ENCODE measurements at regions not wholly inside any gene's neighbourhood (a gene's known extent, or its start where the extent isn't known, plus 50 kb on each side); places are given as distances from the start of the nearest gene placed in this dataset.

GRCh38 chr13:105957769-105958438 is 577.6 kb downstream of the EFNB2 start:
- H3K9me3 Mint-ChIP-seq, result peaks cover 10% of the 10 kb centered on the region
- no peak overlapping the region for H3K27ac Mint-ChIP-seq
- H3K36me3 Mint-ChIP-seq, result no peaks in the 10 kb centered on the region
- H3K4me1 Mint-ChIP-seq (ENCODE audit: low read depth in 2 of 2), result no peaks in the 10 kb centered on the region
- H3K27me3 Mint-ChIP-seq, result no peaks in the 10 kb centered on the region
- DNase-seq (ENCODE audit: low spot score), result no peak
- no peak for ATAC-seq
- no peak overlapping the region for H3K4me3 Mint-ChIP-seq

- H3K27me3 Mint-ChIP-seq, result no peaks in the 10 kb centered on the region
- no peak overlapping the region for H3K4me3 Mint-ChIP-seq
- DNase-seq (ENCODE audit: low spot score) (no peak), ATAC-seq (no peak)
- peaks cover 10% of the 10 kb centered on the region for H3K9me3 Mint-ChIP-seq
- H3K4me1 Mint-ChIP-seq (ENCODE audit: low read depth in 2 of 2), result no peaks in the 10 kb centered on the region
- H3K27ac Mint-ChIP-seq, result no peak overlapping the region
- H3K36me3 Mint-ChIP-seq, result no peaks in the 10 kb centered on the region
Measured at GRCh38 chr13:105956921-105957320, 578.5 kb downstream of the EFNB2 start.

GRCh38 chr13:105952973-105953290 is 582.5 kb downstream of the EFNB2 start:
- Mint-ChIP-seq H3K36me3 (no peaks in the 10 kb centered on the region), H3K27ac (no peak overlapping the region), H3K27me3 (no peaks in the 10 kb centered on the region), H3K4me1 (ENCODE audit: low read depth in 2 of 2) (no peaks in the 10 kb centered on the region), H3K9me3 (peaks cover 7% of the 10 kb centered on the region), H3K4me3 (no peak overlapping the region)
- no peak for ATAC-seq
- no peak for DNase-seq (ENCODE audit: low spot score)

- Mint-ChIP-seq H3K9me3 (peaks cover 4% of the 10 kb centered on the region), H3K36me3 (no peaks in the 10 kb centered on the region), H3K4me1 (ENCODE audit: low read depth in 2 of 2) (no peaks in the 10 kb centered on the region), H3K4me3 (no peak overlapping the region), H3K27me3 (no peaks in the 10 kb centered on the region), H3K27ac (no peak overlapping the region)
- DNase-seq (ENCODE audit: low spot score) (no peak), ATAC-seq (no peak)
Measured at GRCh38 chr13:105952233-105952972, 583.1 kb downstream of the EFNB2 start.

GRCh38 chr13:105948143-105948542 is 587.3 kb downstream of the EFNB2 start:
- DNase-seq (ENCODE audit: low spot score), result no peak
- H3K36me3 Mint-ChIP-seq, result no peaks in the 10 kb centered on the region
- no peaks in the 10 kb centered on the region for H3K4me1 Mint-ChIP-seq (ENCODE audit: low read depth in 2 of 2)
- H3K27me3 Mint-ChIP-seq, result no peaks in the 10 kb centered on the region
- H3K27ac Mint-ChIP-seq, result no peak overlapping the region
- H3K4me3 Mint-ChIP-seq, result no peak overlapping the region
- H3K9me3 Mint-ChIP-seq, result no peaks in the 10 kb centered on the region
- no peak for ATAC-seq

GRCh38 chr13:105940882-105941281 is 594.6 kb downstream of the EFNB2 start:
- DNase-seq (ENCODE audit: low spot score) (no peak), ATAC-seq (no peak)
- Mint-ChIP-seq H3K4me3 (no peak overlapping the region), H3K4me1 (ENCODE audit: low read depth in 2 of 2) (no peaks in the 10 kb centered on the region), H3K9me3 (peaks cover 10% of the 10 kb centered on the region), H3K27me3 (no peaks in the 10 kb centered on the region), H3K36me3 (no peaks in the 10 kb centered on the region), H3K27ac (no peak overlapping the region)

GRCh38 chr13:105937451-105937850 is 598.0 kb downstream of the EFNB2 start:
- Mint-ChIP-seq H3K4me3 (no peak overlapping the region), H3K27ac (no peak overlapping the region), H3K4me1 (ENCODE audit: low read depth in 2 of 2) (no peaks in the 10 kb centered on the region), H3K27me3 (no peaks in the 10 kb centered on the region), H3K9me3 (peaks cover 19% of the 10 kb centered on the region), H3K36me3 (no peaks in the 10 kb centered on the region)
- no peak for DNase-seq (ENCODE audit: low spot score)
- no peak for ATAC-seq

- Mint-ChIP-seq H3K36me3 (no peaks in the 10 kb centered on the region), H3K9me3 (peaks cover 19% of the 10 kb centered on the region), H3K4me3 (no peak overlapping the region), H3K27me3 (no peaks in the 10 kb centered on the region), H3K27ac (no peak overlapping the region), H3K4me1 (ENCODE audit: low read depth in 2 of 2) (no peaks in the 10 kb centered on the region)
- DNase-seq (ENCODE audit: low spot score) (no peak), ATAC-seq (no peak)
Measured at GRCh38 chr13:105936816-105937215, 598.6 kb downstream of the EFNB2 start.

GRCh38 chr13:105929505-105929904 is 606.0 kb downstream of the EFNB2 start:
- Mint-ChIP-seq H3K27ac (no peak overlapping the region), H3K27me3 (no peaks in the 10 kb centered on the region), H3K36me3 (no peaks in the 10 kb centered on the region), H3K4me1 (ENCODE audit: low read depth in 2 of 2) (no peaks in the 10 kb centered on the region), H3K4me3 (no peak overlapping the region), H3K9me3 (peaks cover 10% of the 10 kb centered on the region)
- DNase-seq (ENCODE audit: low spot score) (no peak), ATAC-seq (no peak)

GRCh38 chr13:105928901-105929300 is 606.6 kb downstream of the EFNB2 start:
- no peak for ATAC-seq
- H3K4me1 Mint-ChIP-seq (ENCODE audit: low read depth in 2 of 2), result no peaks in the 10 kb centered on the region
- H3K9me3 Mint-ChIP-seq, result peaks cover 10% of the 10 kb centered on the region
- no peak for DNase-seq (ENCODE audit: low spot score)
- no peaks in the 10 kb centered on the region for H3K36me3 Mint-ChIP-seq
- no peak overlapping the region for H3K4me3 Mint-ChIP-seq
- no peak overlapping the region for H3K27ac Mint-ChIP-seq
- H3K27me3 Mint-ChIP-seq, result no peaks in the 10 kb centered on the region

- Mint-ChIP-seq H3K36me3 (no peaks in the 10 kb centered on the region), H3K27ac (no peak overlapping the region), H3K9me3 (peaks cover 10% of the 10 kb centered on the region), H3K27me3 (no peaks in the 10 kb centered on the region), H3K4me1 (ENCODE audit: low read depth in 2 of 2) (no peaks in the 10 kb centered on the region), H3K4me3 (no peak overlapping the region)
- DNase-seq (ENCODE audit: low spot score) (no peak), ATAC-seq (no peak)
Measured at GRCh38 chr13:105928048-105928447, 607.4 kb downstream of the EFNB2 start.

GRCh38 chr13:105925496-105925895 is 610.0 kb downstream of the EFNB2 start:
- H3K27ac Mint-ChIP-seq, result no peak overlapping the region
- no peak for DNase-seq (ENCODE audit: low spot score)
- peaks cover 15% of the 10 kb centered on the region for H3K9me3 Mint-ChIP-seq
- no peaks in the 10 kb centered on the region for H3K4me1 Mint-ChIP-seq (ENCODE audit: low read depth in 2 of 2)
- H3K27me3 Mint-ChIP-seq, result no peaks in the 10 kb centered on the region
- no peaks in the 10 kb centered on the region for H3K36me3 Mint-ChIP-seq
- ATAC-seq, result no peak
- no peak overlapping the region for H3K4me3 Mint-ChIP-seq

- Mint-ChIP-seq H3K4me1 (ENCODE audit: low read depth in 2 of 2) (no peaks in the 10 kb centered on the region), H3K36me3 (no peaks in the 10 kb centered on the region), H3K27me3 (no peaks in the 10 kb centered on the region), H3K9me3 (peaks cover 10% of the 10 kb centered on the region), H3K27ac (no peak overlapping the region), H3K4me3 (no peak overlapping the region)
- ATAC-seq (no peak), DNase-seq (ENCODE audit: low spot score) (no peak)
Measured at GRCh38 chr13:105921711-105922110, 613.8 kb downstream of the EFNB2 start.

- ATAC-seq (no peak), DNase-seq (ENCODE audit: low spot score) (no peak)
- H3K9me3 Mint-ChIP-seq, result peaks cover 12% of the 10 kb centered on the region
- H3K27ac Mint-ChIP-seq, result no peak overlapping the region
- H3K27me3 Mint-ChIP-seq, result no peaks in the 10 kb centered on the region
- no peaks in the 10 kb centered on the region for H3K4me1 Mint-ChIP-seq (ENCODE audit: low read depth in 2 of 2)
- no peaks in the 10 kb centered on the region for H3K36me3 Mint-ChIP-seq
- no peak overlapping the region for H3K4me3 Mint-ChIP-seq
Measured at GRCh38 chr13:105920370-105920769, 615.1 kb downstream of the EFNB2 start.
